G401 (cell line): ENCODE measurements at regions not wholly inside any gene's neighbourhood (a gene's known extent, or its start where the extent isn't known, plus 50 kb on each side); places are given as distances from the start of the nearest gene placed in this dataset.

Source experiments
- DNase-seq: peaks from one replicate; pipeline ENCODE4 v3.0.0-alpha.2; 2015; ENCODE audit warnings: low spot score
- in situ Hi-C: cut with HindIII; loops from 2 replicates; pipeline ENCODE4 v1.10.0; 2016; ENCODE audit warnings: low sequenced_read_pairs, mixed read lengths

GRCh38 chr7:25908154-25908949 is 243.6 kb upstream of the NFE2L3 start:
- in situ Hi-C loops = no loop called here
- no peak for DNase-seq

GRCh38 chr7:25911738-25912607 is 240.0 kb upstream of the NFE2L3 start:
- DNase-seq = no peak
- in situ Hi-C loops = no loop called here

GRCh38 chr7:25913598-25914224 is 238.3 kb upstream of the NFE2L3 start:
- in situ Hi-C loops = no loop called here
- DNase-seq = no peak

- in situ Hi-C loops = no loop called here
Measured at GRCh38 chr7:25918731-25919130, 233.3 kb upstream of the NFE2L3 start.

GRCh38 chr7:25922296-25922695 is 229.7 kb upstream of the NFE2L3 start:
- DNase-seq = no peak
- in situ Hi-C loops = no loop called here

More at GRCh38 chr7:25918731-25919130, 233.3 kb upstream of the NFE2L3 start:
- no peak for DNase-seq

- no peak for DNase-seq
- in situ Hi-C loops = no loop called here
Measured at GRCh38 chr7:25923741-25924460, 228.1 kb upstream of the NFE2L3 start.

GRCh38 chr7:25926009-25926408 is 226.0 kb upstream of the NFE2L3 start:
- in situ Hi-C loops = no loop called here
- no peak for DNase-seq

- DNase-seq = no peak
- in situ Hi-C loops = no loop called here
Measured at GRCh38 chr7:25926451-25926850, 225.5 kb upstream of the NFE2L3 start.

GRCh38 chr7:25926891-25927625 is 224.9 kb upstream of the NFE2L3 start:
- in situ Hi-C loops = no loop called here
- DNase-seq = no peak

GRCh38 chr7:25927626-25927978 is 224.4 kb upstream of the NFE2L3 start:
- DNase-seq = no peak
- in situ Hi-C loops = no loop called here

GRCh38 chr7:25928549-25929330 is 223.3 kb upstream of the NFE2L3 start:
- no peak for DNase-seq
- in situ Hi-C loops = no loop called here

- in situ Hi-C loops = no loop called here
- DNase-seq = no peak
Measured at GRCh38 chr7:25929448-25929847, 222.6 kb upstream of the NFE2L3 start.

- DNase-seq = no peak
- in situ Hi-C loops = no loop called here
Measured at GRCh38 chr7:25930492-25931048, 221.4 kb upstream of the NFE2L3 start.

GRCh38 chr7:25931156-25931555 is 220.8 kb upstream of the NFE2L3 start:
- in situ Hi-C loops = no loop called here

GRCh38 chr7:25933921-25934320 is 218.1 kb upstream of the NFE2L3 start:
- in situ Hi-C loops = no loop called here
- no peak for DNase-seq

More at GRCh38 chr7:25931156-25931555, 220.8 kb upstream of the NFE2L3 start:
- DNase-seq = no peak

- in situ Hi-C loops = no loop called here
- DNase-seq = no peak
Measured at GRCh38 chr7:25940086-25940906, 211.7 kb upstream of the NFE2L3 start.
